ENCODE measurements at regions not wholly inside any gene's neighbourhood (a gene's known extent, or its start where the extent isn't known, plus 50 kb on each side); places are given as distances from the start of the nearest gene placed in this dataset.

- TF ChIP-seq POLR2AphosphoS5 (IDR thresholded peaks at IDR 0.05; ENCODE audit: borderline replicate concordance, low read depth, low read length) = no peak
- no peak for TF ChIP-seq EZH2 (IDR thresholded peaks at IDR 0.05)
- TF ChIP-seq FOXP2 (optimal IDR thresholded peaks at IDR 0.05; ENCODE audit: control extremely low read depth, extremely low read length, insufficient read depth) = no peak
Observed at GRCh38 chr13:88736026-88736425, 1064.9 kb downstream of the SLITRK5 start.
